IMR-90 (cell line): ENCODE measurements at regions not wholly inside any gene's neighbourhood (a gene's known extent, or its start where the extent isn't known, plus 50 kb on each side); places are given as distances from the start of the nearest gene placed in this dataset.
"Not testable (repeated sequence)": the region's sequence is repeated elsewhere in the genome, so short reads cannot be mapped to it uniquely, and the experiment has no call there.

ENCODE experiments used
- CEBPB ChIP-seq: IDR thresholded peaks from 2 replicates; pipeline ENCODE4 v1.6.1; 2012; ENCODE audit warnings: low read depth, low read length, improper control_type of control experiment
- CTCF ChIP-seq: conservative IDR thresholded peaks from 2 replicates; pipeline ENCODE4 v1.5.1; 2012; ENCODE audit warnings: mild to moderate bottlenecking, low read depth, low read length, improper control_type of control experiment
- RAD21 ChIP-seq: IDR thresholded peaks from 2 replicates; pipeline ENCODE4 v1.6.1; 2012; ENCODE audit warnings: low read length, improper control_type of control experiment

GRCh38 chr12:14219670-14220069 is 145.8 kb upstream of the ATF7IP start:
- TF ChIP-seq CTCF, RAD21, CEBPB: not testable (repeated sequence)
